ENCODE measurements at regions not wholly inside any gene's neighbourhood (a gene's known extent, or its start where the extent isn't known, plus 50 kb on each side); places are given as distances from the start of the nearest gene placed in this dataset.

DNA sequence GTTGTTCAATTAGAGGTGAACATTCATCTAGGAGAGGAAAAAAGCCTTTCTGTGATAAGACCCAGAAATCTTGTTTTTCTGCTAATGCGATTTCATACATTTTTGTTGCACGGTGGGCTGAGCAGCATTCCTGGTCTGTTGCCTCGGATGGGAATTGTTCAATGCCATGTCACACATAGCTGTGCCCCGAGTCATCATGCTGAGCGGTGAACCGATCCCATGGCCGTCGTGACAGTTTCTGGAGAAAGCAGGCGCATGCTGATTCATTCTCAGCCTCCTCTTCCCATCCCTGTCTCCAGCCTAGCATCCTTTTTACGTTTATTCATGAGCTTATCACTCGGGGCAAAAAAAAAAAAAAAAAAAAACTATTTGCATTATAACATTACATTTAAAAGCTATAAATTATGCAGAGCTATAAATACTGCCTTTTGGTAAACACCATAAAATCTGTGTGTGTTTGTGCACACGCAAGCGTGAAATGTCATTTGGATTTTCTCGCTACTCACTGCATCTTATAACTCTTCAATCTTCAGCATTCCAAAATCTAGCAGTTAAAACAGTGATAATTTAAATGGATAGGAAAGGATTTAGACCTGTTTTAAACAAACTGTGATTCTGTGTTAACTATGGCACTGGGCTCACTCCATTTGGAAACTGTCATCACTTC lies 58.9 kb upstream of the IFNGR1 start:
- TF ChIP-seq, protein P1, sequence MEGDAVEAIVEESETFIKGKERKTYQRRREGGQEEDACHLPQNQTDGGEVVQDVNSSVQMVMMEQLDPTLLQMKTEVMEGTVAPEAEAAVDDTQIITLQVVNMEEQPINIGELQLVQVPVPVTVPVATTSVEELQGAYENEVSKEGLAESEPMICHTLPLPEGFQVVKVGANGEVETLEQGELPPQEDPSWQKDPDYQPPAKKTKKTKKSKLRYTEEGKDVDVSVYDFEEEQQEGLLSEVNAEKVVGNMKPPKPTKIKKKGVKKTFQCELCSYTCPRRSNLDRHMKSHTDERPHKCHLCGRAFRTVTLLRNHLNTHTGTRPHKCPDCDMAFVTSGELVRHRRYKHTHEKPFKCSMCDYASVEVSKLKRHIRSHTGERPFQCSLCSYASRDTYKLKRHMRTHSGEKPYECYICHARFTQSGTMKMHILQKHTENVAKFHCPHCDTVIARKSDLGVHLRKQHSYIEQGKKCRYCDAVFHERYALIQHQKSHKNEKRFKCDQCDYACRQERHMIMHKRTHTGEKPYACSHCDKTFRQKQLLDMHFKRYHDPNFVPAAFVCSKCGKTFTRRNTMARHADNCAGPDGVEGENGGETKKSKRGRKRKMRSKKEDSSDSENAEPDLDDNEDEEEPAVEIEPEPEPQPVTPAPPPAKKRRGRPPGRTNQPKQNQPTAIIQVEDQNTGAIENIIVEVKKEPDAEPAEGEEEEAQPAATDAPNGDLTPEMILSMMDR (IDR thresholded peaks at IDR 0.05): no peak
- H3K4me3 ChIP-seq: no peak overlapping the region
- DNase-seq (ENCODE audit: low spot score): no peak
- no peak overlapping the region for H3K27ac ChIP-seq

DNA sequence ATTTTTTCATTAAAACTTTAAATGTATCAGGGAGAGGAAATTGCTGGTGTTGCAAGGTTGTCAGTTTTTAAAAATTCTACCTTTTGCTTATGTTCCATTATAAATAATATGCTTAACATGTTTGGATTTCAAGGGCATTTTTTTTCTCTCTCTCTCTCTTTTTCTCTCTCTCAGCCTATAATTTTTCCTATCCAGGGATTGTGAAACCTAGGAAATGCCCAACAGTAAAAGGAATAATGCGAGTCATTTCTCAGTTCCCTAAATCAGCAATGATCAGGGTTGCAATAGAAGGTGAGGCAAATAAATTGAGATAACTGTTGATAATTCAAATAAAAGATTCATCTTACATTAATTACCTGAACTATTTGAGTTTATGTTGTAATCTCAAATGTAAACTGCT lies 53.2 kb upstream of the IFNGR1 start:
- no peak overlapping the region for H3K27ac ChIP-seq
- TF ChIP-seq, protein P1 (IDR thresholded peaks at IDR 0.05): no peak
- no peak overlapping the region for H3K4me3 ChIP-seq
- no peak for DNase-seq (ENCODE audit: low spot score)

DNA sequence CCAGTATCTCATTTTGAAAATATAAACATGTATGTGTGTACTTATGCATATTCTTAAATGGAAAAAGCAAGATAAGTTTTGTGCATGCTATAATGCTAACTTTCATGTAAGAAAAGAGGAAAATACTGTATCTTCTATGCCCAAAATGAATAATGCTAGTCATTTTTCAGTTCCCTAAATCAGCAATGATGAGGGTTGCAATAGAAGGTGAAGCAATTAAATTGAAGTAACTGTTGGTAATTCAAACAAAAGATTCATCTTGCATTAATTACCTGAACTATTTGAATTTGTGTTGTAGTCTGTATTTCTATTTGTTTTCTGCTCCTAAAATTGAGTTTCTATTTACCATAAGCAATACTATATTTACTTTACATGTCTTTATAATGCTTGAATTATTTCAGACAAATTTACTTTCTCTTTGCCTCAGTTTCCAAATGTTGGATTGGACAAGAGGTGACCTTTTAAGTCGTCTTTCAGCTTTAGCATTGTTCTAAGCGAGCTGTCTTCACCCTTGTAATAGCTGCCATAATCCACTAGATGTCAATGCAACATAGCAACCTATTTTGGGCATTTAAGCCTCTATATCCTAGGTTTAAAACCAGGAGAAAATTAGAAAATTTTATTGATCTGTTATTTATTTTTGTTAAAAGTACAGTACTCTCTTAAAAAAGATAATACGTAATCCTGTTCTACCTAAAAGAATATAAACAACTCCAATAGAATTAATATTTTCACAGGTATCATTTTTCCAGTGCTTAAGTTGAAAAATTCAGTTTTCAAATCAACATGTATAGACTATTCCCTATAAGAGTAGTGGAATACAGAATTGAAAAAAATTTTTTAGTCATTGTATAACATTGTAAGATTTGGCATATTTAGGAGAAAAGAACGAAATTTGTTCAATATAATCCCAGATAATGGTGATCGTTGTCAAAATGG lies 52.3 kb upstream of the IFNGR1 start:
- Histone ChIP-seq H3K4me3 (no peak overlapping the region), H3K27ac (no peak overlapping the region)
- TF ChIP-seq, protein P1 (IDR thresholded peaks at IDR 0.05): peak; percentile 63
- DNase-seq (ENCODE audit: low spot score): no peak

DNA sequence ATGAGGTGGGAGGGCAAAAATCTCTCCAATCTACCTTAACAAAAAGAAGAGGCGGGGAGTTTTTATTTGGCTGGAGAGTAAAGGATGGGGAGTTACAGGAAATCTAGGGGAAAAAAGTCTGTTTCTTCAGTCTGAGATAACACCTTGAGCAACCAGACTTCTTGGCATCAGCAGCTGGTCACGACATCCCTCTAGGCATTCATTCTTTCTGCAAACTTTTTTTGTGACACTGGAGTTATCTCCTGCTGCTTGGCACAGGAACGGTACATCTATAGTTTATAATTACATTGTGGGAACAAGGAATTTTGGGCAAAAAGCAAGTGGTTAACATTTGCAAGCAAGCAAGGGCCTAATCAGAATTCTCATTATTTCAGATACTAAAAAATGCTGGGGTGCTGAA lies 50.6 kb upstream of the IFNGR1 start:
- TF ChIP-seq, protein P1 (IDR thresholded peaks at IDR 0.05): no peak
- H3K27ac ChIP-seq: no peak overlapping the region
- DNase-seq (ENCODE audit: low spot score): no peak

DNA sequence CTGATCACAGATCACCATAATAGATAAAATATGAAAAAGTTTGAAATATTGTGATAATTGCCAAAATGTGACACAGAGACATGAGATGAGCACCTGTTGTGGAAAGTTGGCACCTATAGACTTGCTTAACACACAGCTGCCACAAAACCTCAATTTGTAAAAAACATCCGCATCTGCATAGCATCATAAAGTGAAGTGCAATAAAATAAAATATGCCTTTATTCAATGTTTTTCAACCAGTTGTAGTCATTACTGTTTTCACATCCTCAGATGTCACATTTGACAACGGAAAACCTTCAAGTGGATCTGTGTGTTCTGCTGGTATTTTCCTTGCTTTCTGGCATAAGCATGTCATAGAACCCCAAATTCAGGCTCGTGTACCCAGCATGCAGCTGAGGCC lies 50.2 kb upstream of the IFNGR1 start:
- no peak overlapping the region for H3K4me3 ChIP-seq
- TF ChIP-seq, protein P1 (IDR thresholded peaks at IDR 0.05): no peak
- DNase-seq (ENCODE audit: low spot score): no peak
- no peak overlapping the region for H3K27ac ChIP-seq

More for the DNA sequence above, 50.6 kb upstream of the IFNGR1 start:
- no peak overlapping the region for H3K4me3 ChIP-seq

Measured in coronary artery (tissue), 2 donors.